GM19395 (cell line): ENCODE measurements at regions not wholly inside any gene's neighbourhood (a gene's known extent, or its start where the extent isn't known, plus 50 kb on each side); places are given as distances from the start of the nearest gene placed in this dataset.
A peak's percentile ranks its signal among the peaks of the same experiment; 100 is the strongest.
"Not testable (repeated sequence)": the region's sequence is repeated elsewhere in the genome, so short reads cannot be mapped to it uniquely, and the experiment has no call there.

Source experiments
- ATAC-seq: cut with Tn5 transposase; IDR thresholded peaks from one replicate; pipeline ENCODE4 v1.9.1; 2021; ENCODE audit warnings: mild to moderate bottlenecking, moderate library complexity; ENCODE audit not compliant: unreplicated experiment

GRCh38 chr6:131488780-131489179, 84.2 kb upstream of the ARG1 start:
- ATAC-seq: no peak

- no peak for ATAC-seq
Measured at GRCh38 chr6:131490441-131490840, 82.6 kb upstream of the ARG1 start.

- ATAC-seq: no peak
Measured at GRCh38 chr6:131492932-131493573, 80.0 kb upstream of the ARG1 start.

- not testable (repeated sequence) for ATAC-seq
Measured at GRCh38 chr6:131504387-131504786, 68.6 kb upstream of the ARG1 start.

GRCh38 chr6:131510094-131510493, 62.9 kb upstream of the ARG1 start:
- peak; percentile 72 for ATAC-seq

- no peak for ATAC-seq
Measured at GRCh38 chr6:131510591-131510990, 62.4 kb upstream of the ARG1 start.

GRCh38 chr6:131519670-131520436, 53.2 kb upstream of the ARG1 start:
- ATAC-seq: peak; percentile 98
